ENCODE measurements at regions not wholly inside any gene's neighbourhood (a gene's known extent, or its start where the extent isn't known, plus 50 kb on each side); places are given as distances from the start of the nearest gene placed in this dataset.

DNA sequence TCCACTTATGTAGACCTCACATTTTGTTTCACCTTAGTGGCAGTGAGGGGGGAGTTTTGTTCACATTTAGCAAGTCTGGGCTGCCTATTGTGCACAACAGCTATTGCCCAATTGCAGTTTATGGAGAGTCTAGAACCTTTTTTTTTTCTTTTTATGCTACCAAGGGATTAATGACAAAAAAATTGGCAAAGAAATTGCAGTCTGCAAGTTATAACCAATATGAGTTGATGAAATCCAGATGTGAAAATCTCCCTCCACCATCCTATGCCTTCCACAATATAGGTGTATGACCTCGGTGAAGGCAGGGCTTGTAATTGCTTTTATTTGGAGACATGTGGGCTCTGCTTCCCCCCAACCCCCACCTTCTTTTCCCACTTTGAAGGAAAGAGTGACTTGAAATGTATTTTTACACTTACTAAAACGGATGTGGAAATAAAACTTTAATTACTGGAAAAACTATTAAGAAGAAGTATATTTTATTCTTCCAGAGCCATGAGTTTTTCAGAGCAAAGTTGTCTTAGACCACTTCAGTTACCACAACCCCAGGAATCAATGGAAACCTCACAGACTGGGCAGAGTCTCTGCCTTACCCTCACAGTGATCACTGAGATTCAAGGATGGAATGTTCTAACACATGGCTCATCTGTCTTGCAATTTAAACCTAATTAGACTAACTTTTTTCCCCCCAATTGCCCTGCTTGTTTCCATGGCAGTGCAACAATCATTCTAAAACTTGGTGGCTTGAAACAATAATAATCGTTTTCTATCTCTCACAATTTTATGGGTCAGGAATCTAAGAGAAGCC lies 120.8 kb upstream of the SLC5A12 start:
- TF ChIP-seq, protein P1, sequence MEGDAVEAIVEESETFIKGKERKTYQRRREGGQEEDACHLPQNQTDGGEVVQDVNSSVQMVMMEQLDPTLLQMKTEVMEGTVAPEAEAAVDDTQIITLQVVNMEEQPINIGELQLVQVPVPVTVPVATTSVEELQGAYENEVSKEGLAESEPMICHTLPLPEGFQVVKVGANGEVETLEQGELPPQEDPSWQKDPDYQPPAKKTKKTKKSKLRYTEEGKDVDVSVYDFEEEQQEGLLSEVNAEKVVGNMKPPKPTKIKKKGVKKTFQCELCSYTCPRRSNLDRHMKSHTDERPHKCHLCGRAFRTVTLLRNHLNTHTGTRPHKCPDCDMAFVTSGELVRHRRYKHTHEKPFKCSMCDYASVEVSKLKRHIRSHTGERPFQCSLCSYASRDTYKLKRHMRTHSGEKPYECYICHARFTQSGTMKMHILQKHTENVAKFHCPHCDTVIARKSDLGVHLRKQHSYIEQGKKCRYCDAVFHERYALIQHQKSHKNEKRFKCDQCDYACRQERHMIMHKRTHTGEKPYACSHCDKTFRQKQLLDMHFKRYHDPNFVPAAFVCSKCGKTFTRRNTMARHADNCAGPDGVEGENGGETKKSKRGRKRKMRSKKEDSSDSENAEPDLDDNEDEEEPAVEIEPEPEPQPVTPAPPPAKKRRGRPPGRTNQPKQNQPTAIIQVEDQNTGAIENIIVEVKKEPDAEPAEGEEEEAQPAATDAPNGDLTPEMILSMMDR (conservative IDR thresholded peaks at IDR 0.05; ENCODE audit: low read length) = no peak
- TF ChIP-seq EZH2phosphoT487 (IDR thresholded peaks at IDR 0.05; ENCODE audit: borderline replicate concordance) = no peak

Measured in Loucy (cell line).